ENCODE measurements at regions not wholly inside any gene's neighbourhood (a gene's known extent, or its start where the extent isn't known, plus 50 kb on each side); places are given as distances from the start of the nearest gene placed in this dataset.

DNA sequence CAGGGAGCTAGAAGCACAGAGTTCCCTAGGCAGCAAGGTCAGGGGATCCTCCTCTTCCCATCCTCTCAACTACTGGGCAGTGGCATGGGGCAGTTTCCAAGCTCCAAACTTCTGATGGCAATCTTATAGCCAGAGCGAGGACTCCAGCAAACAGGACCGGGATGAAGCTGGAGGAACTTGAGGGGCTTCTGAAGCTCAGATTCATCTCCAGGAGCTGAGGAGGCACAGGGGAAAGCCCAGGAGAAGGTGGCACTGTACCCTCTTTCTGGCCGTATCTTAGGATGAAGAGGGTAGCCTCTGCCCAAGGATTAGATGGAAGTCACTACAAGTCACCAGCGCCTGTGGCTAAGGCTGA is 50.0 kb upstream of the RPL38 start:
- Histone ChIP-seq H3K4me1 (no peaks in the 10 kb centered on the region), H3K9me3 (no peaks in the 10 kb centered on the region), H3K4me3 (no peak overlapping the region), H3K27me3 (no peaks in the 10 kb centered on the region), H3K27ac (no peak overlapping the region), H3K36me3 (no peaks in the 10 kb centered on the region)
- no peak for DNase-seq (ENCODE audit: low spot score in 2 of 2)
- intact Hi-C loops (cut with DNase I): no loop called here
- no peak for TF ChIP-seq CTCF (IDR thresholded peaks at IDR 0.05)
